GM18499 (cell line): ENCODE measurements at regions not wholly inside any gene's neighbourhood (a gene's known extent, or its start where the extent isn't known, plus 50 kb on each side); places are given as distances from the start of the nearest gene placed in this dataset.
"Not testable (repeated sequence)": the region's sequence is repeated elsewhere in the genome, so short reads cannot be mapped to it uniquely, and the experiment has no call there.

Experiments used
- ATAC-seq: cut with Tn5 transposase; IDR thresholded peaks from one replicate; pipeline ENCODE4 v1.9.1; 2021; ENCODE audit warnings: moderate number of reproducible peaks; ENCODE audit not compliant: insufficient read depth, unreplicated experiment

- ATAC-seq = not testable (repeated sequence)
Measured at GRCh38 chr1:55296247-55296646, 81.1 kb upstream of the USP24 start.

- ATAC-seq = no peak
Measured at GRCh38 chr1:55289614-55290013, 74.5 kb upstream of the USP24 start.

- no peak for ATAC-seq
Measured at GRCh38 chr1:55289042-55289441, 73.9 kb upstream of the USP24 start.

- peak; percentile 73 for ATAC-seq
Measured at GRCh38 chr1:55288245-55288644, 73.1 kb upstream of the USP24 start.

- ATAC-seq = peak; percentile 27
Measured at GRCh38 chr1:55287723-55288122, 72.6 kb upstream of the USP24 start.

- no peak for ATAC-seq
Measured at GRCh38 chr1:55286856-55287602, 71.9 kb upstream of the USP24 start.

GRCh38 chr1:55285834-55286233 is 70.7 kb upstream of the USP24 start:
- ATAC-seq = no peak

- no peak for ATAC-seq
Measured at GRCh38 chr1:55284856-55285255, 69.7 kb upstream of the USP24 start.

- ATAC-seq = no peak
Measured at GRCh38 chr1:55282058-55282457, 66.9 kb upstream of the USP24 start.

- ATAC-seq = no peak
Measured at GRCh38 chr1:55280731-55281130, 65.6 kb upstream of the USP24 start.

GRCh38 chr1:55279627-55280026 is 64.5 kb upstream of the USP24 start:
- no peak for ATAC-seq

GRCh38 chr1:55278378-55278777 is 63.2 kb upstream of the USP24 start:
- ATAC-seq = no peak

- ATAC-seq = peak; percentile 63
Measured at GRCh38 chr1:55277377-55278130, 62.4 kb upstream of the USP24 start.

GRCh38 chr1:55276671-55277376 is 61.7 kb upstream of the USP24 start:
- no peak for ATAC-seq

GRCh38 chr1:55275941-55276341 is 60.8 kb upstream of the USP24 start:
- no peak for ATAC-seq

GRCh38 chr1:55275151-55275748 is 60.1 kb upstream of the USP24 start:
- ATAC-seq = no peak

GRCh38 chr1:55272994-55273393 is 57.8 kb upstream of the USP24 start:
- ATAC-seq = no peak
